Naive B cell (primary cell): ENCODE measurements at regions not wholly inside any gene's neighbourhood (a gene's known extent, or its start where the extent isn't known, plus 50 kb on each side); places are given as distances from the start of the nearest gene placed in this dataset.
A peak's percentile ranks its signal among the peaks of the same experiment; 100 is the strongest.
"Not testable (repeated sequence)": the region's sequence is repeated elsewhere in the genome, so short reads cannot be mapped to it uniquely, and the experiment has no call there.

Source experiments
- ATAC-seq, 2 donors: fragments of 150-1000 bp; cut with Tn5 transposase; 2 replicates each; pipeline ENCODE4 v1.10.0; 2021; ENCODE audit warnings: low read depth in 2 of 2, mild to moderate bottlenecking in 2 of 2, moderate library complexity in 2 of 2
- DNase-seq: peaks from one replicate; pipeline ENCODE4 v3.0.0; 2022
- H3K27ac Mint-ChIP-seq, 6 donors: one replicate each; pipeline ENCODE4 v1.8.0; 2020 to 2022; ENCODE audit warnings: mild to moderate bottlenecking in 6 of 6, mixed read lengths in 6 of 6, moderate library complexity in 5 of 6, inconsistent platforms in 2 of 6
- H3K27me3 Mint-ChIP-seq, 3 donors: one replicate each; pipeline ENCODE4 v1.8.0; 2021 to 2022; ENCODE audit warnings: mixed read lengths in 3 of 3, mild to moderate bottlenecking in 1 of 3
- H3K36me3 Mint-ChIP-seq, 2 donors: one replicate each; pipeline ENCODE4 v1.8.0; 2020 to 2022; ENCODE audit warnings: mixed read lengths in 2 of 2, inconsistent platforms in 1 of 2, mild to moderate bottlenecking in 1 of 2
- H3K4me1 Mint-ChIP-seq, 3 donors: one replicate each; pipeline ENCODE4 v1.8.0; 2020 to 2022; ENCODE audit warnings: mixed read lengths in 3 of 3, inconsistent platforms in 1 of 3, mild to moderate bottlenecking in 1 of 3, moderate library complexity in 1 of 3
- H3K4me3 Mint-ChIP-seq, 8 donors: one replicate each; pipeline ENCODE4 v1.8.0; 2020 to 2022; ENCODE audit warnings: mild to moderate bottlenecking in 8 of 8, mixed read lengths in 8 of 8, moderate library complexity in 8 of 8, inconsistent platforms in 2 of 8
- H3K9me3 Mint-ChIP-seq, 7 donors: one replicate each; pipeline ENCODE4 v1.8.0; 2020 to 2022; ENCODE audit warnings: mixed read lengths in 7 of 7, mild to moderate bottlenecking in 5 of 7, inconsistent platforms in 2 of 7, moderate library complexity in 1 of 7

GRCh38 chr7:131634197-131634596 is 77.8 kb upstream of the PODXL start:
- H3K27me3 Mint-ChIP-seq, result peaks cover 6 to 40% (median 10%) of the 10 kb centered on the region in 3 donors
- DNase-seq, H3K4me1 Mint-ChIP-seq, ATAC-seq, H3K9me3 Mint-ChIP-seq, H3K27ac Mint-ChIP-seq, H3K4me3 Mint-ChIP-seq, H3K36me3 Mint-ChIP-seq: not testable (repeated sequence)

- DNase-seq, result no peak
Measured at GRCh38 chr7:131633342-131633843, 77.0 kb upstream of the PODXL start.

GRCh38 chr7:131630427-131630826 is 74.0 kb upstream of the PODXL start:
- Mint-ChIP-seq H3K36me3 (no peaks in the 10 kb centered on the region), H3K9me3 (no peaks in the 10 kb centered on the region), H3K27ac (no peak overlapping the region), H3K27me3 (peaks cover 6 to 33% (median 28%) of the 10 kb centered on the region in 3 donors), H3K4me1 (no peaks in the 10 kb centered on the region), H3K4me3 (no peak overlapping the region)
- ATAC-seq (no peak), DNase-seq (no peak)

More at GRCh38 chr7:131633342-131633843, 77.0 kb upstream of the PODXL start:
- ATAC-seq, result no peak
- Mint-ChIP-seq H3K4me3 (no peak overlapping the region), H3K9me3 (no peaks in the 10 kb centered on the region), H3K27ac (no peak overlapping the region), H3K27me3 (peaks cover 6 to 40% (median 16%) of the 10 kb centered on the region in 3 donors), H3K36me3 (peaks cover 0 to 7% of the 10 kb centered on the region in 2 donors), H3K4me1 (no peaks in the 10 kb centered on the region)

GRCh38 chr7:131629217-131629882 is 72.9 kb upstream of the PODXL start:
- H3K27ac Mint-ChIP-seq, result no peak overlapping the region

GRCh38 chr7:131628634-131629033 is 72.2 kb upstream of the PODXL start:
- no peak overlapping the region for H3K4me3 Mint-ChIP-seq
- H3K27ac Mint-ChIP-seq, result peak overlapping the region in 1 of 6 donors; percentile 67
- no peak for ATAC-seq
- no peak for DNase-seq
- H3K4me1 Mint-ChIP-seq, result no peaks in the 10 kb centered on the region
- H3K36me3 Mint-ChIP-seq, result no peaks in the 10 kb centered on the region
- peaks cover 6 to 36% (median 33%) of the 10 kb centered on the region in 3 donors for H3K27me3 Mint-ChIP-seq
- no peaks in the 10 kb centered on the region for H3K9me3 Mint-ChIP-seq

More at GRCh38 chr7:131629217-131629882, 72.9 kb upstream of the PODXL start:
- no peaks in the 10 kb centered on the region for H3K36me3 Mint-ChIP-seq
- peaks cover 6 to 33% (median 32%) of the 10 kb centered on the region in 3 donors for H3K27me3 Mint-ChIP-seq
- H3K4me3 Mint-ChIP-seq, result no peak overlapping the region
- DNase-seq (no peak), ATAC-seq (no peak)
- no peaks in the 10 kb centered on the region for H3K4me1 Mint-ChIP-seq
- H3K9me3 Mint-ChIP-seq, result no peaks in the 10 kb centered on the region

- no peak overlapping the region for H3K4me3 Mint-ChIP-seq
- no peak overlapping the region for H3K27ac Mint-ChIP-seq
- H3K4me1 Mint-ChIP-seq, result no peaks in the 10 kb centered on the region
- H3K9me3 Mint-ChIP-seq, result no peaks in the 10 kb centered on the region
- no peaks in the 10 kb centered on the region for H3K36me3 Mint-ChIP-seq
- DNase-seq, result no peak
- peaks cover 6 to 41% (median 33%) of the 10 kb centered on the region in 3 donors for H3K27me3 Mint-ChIP-seq
- no peak for ATAC-seq
Measured at GRCh38 chr7:131627735-131628190, 71.3 kb upstream of the PODXL start.

- ATAC-seq (no peak), DNase-seq (no peak)
- Mint-ChIP-seq H3K9me3 (no peaks in the 10 kb centered on the region), H3K4me3 (no peak overlapping the region), H3K4me1 (no peaks in the 10 kb centered on the region), H3K27me3 (peaks cover 6 to 45% (median 33%) of the 10 kb centered on the region in 3 donors), H3K36me3 (no peaks in the 10 kb centered on the region), H3K27ac (no peak overlapping the region)
Measured at GRCh38 chr7:131626643-131627042, 70.2 kb upstream of the PODXL start.

- ATAC-seq, result no peak
- no peaks in the 10 kb centered on the region for H3K36me3 Mint-ChIP-seq
Measured at GRCh38 chr7:131625817-131626372, 69.5 kb upstream of the PODXL start.

GRCh38 chr7:131625345-131625744 is 68.9 kb upstream of the PODXL start:
- H3K4me1 Mint-ChIP-seq, H3K4me3 Mint-ChIP-seq, H3K27ac Mint-ChIP-seq, ATAC-seq, H3K9me3 Mint-ChIP-seq, H3K36me3 Mint-ChIP-seq, DNase-seq: not testable (repeated sequence)
- H3K27me3 Mint-ChIP-seq, result peaks cover 0 to 36% (median 20%) of the 10 kb centered on the region in 3 donors

More at GRCh38 chr7:131625817-131626372, 69.5 kb upstream of the PODXL start:
- Mint-ChIP-seq H3K9me3 (no peaks in the 10 kb centered on the region), H3K27ac (no peak overlapping the region), H3K27me3 (peaks cover 2 to 41% (median 25%) of the 10 kb centered on the region in 3 donors), H3K4me1 (no peaks in the 10 kb centered on the region), H3K4me3 (peak overlapping the region in 1 of 8 donors; percentile 33)
- DNase-seq, result no peak

- Mint-ChIP-seq H3K36me3 (no peaks in the 10 kb centered on the region), H3K27me3 (peaks cover 0 to 36% (median 12%) of the 10 kb centered on the region in 3 donors), H3K9me3 (no peaks in the 10 kb centered on the region), H3K4me1 (peaks cover 0 to under 1% (median 0%) of the 10 kb centered on the region in 3 donors), H3K27ac (no peak overlapping the region), H3K4me3 (no peak overlapping the region)
- ATAC-seq (no peak), DNase-seq (no peak)
Measured at GRCh38 chr7:131624536-131624935, 68.1 kb upstream of the PODXL start.

- DNase-seq (no peak), ATAC-seq (no peak)
- Mint-ChIP-seq H3K27ac (no peak overlapping the region), H3K9me3 (no peaks in the 10 kb centered on the region), H3K4me1 (peaks cover 0 to 5% (median 0%) of the 10 kb centered on the region in 3 donors), H3K27me3 (peaks cover 0 to 29% (median 9%) of the 10 kb centered on the region in 3 donors), H3K36me3 (no peaks in the 10 kb centered on the region), H3K4me3 (no peak overlapping the region)
Measured at GRCh38 chr7:131623154-131623553, 66.7 kb upstream of the PODXL start.

GRCh38 chr7:131621652-131622051 is 65.2 kb upstream of the PODXL start:
- peak overlapping the region in 1 of 6 donors; percentile 18 for H3K27ac Mint-ChIP-seq
- DNase-seq, result no peak
- peaks cover 0 to 5% (median 0%) of the 10 kb centered on the region in 3 donors for H3K4me1 Mint-ChIP-seq
- peaks cover 0 to 31% (median 13%) of the 10 kb centered on the region in 3 donors for H3K27me3 Mint-ChIP-seq
- no peak overlapping the region for H3K4me3 Mint-ChIP-seq
- H3K9me3 Mint-ChIP-seq, result no peaks in the 10 kb centered on the region
- no peaks in the 10 kb centered on the region for H3K36me3 Mint-ChIP-seq
- no peak for ATAC-seq

- DNase-seq, result no peak
- H3K27ac Mint-ChIP-seq, result peak overlapping the region in 5 of 6 donors; percentile 1 to 75 (median 18)
- H3K36me3 Mint-ChIP-seq, result no peaks in the 10 kb centered on the region
- H3K4me3 Mint-ChIP-seq, result no peak overlapping the region
- peaks cover 0 to 27% (median 9%) of the 10 kb centered on the region in 3 donors for H3K27me3 Mint-ChIP-seq
- H3K4me1 Mint-ChIP-seq, result peaks cover 0 to 5% (median 0%) of the 10 kb centered on the region in 3 donors
- no peaks in the 10 kb centered on the region for H3K9me3 Mint-ChIP-seq
- ATAC-seq, result no peak
Measured at GRCh38 chr7:131620673-131621609, 64.5 kb upstream of the PODXL start.
